ENCODE measurements at regions not wholly inside any gene's neighbourhood (a gene's known extent, or its start where the extent isn't known, plus 50 kb on each side); places are given as distances from the start of the nearest gene placed in this dataset.
"Not testable (repeated sequence)": the region's sequence is repeated elsewhere in the genome, so short reads cannot be mapped to it uniquely, and the experiment has no call there.

DNA sequence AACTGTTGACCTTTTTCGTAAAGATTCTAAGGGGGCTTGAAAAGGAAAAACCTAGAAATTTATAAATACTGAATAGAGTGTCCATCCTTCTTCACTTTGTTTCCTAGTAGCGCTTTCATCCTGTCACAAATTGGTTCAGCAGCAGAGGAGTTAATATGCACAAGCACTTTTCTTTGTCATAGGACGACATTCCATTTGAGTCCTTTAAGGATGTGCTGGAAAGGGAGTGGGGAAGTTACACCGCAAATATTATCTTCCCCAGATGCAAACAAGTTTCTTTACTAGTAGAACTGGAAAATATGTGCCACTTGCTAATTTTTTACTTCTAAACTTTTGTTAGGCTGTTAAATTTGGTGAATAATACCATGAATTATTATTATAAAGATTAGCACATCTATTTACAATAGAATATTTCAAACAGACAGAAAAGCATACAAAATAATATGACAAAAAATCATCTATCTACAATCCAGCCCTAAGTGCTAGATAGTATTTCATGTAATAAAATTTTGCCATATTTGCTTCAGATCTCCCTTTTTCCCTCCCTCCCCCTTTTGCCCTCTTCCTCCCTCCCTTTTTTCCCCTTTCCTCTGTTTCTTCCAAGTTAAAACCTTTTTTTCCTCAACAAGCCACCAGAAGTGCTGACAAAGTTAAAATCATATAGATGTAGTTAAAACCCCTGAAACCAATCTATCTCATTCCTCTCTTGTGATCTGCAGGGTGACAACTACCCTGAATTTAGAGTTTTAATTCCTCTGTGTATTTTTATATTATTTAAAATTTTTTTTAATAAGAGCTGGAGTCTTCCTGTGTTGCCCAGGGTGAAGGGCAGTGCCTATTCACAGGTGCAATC is 50.5 kb upstream of the MAP4K3 start:
- in situ Hi-C loops (cut with MboI; ENCODE audit: low sequenced_read_pairs) = no loop called here

DNA sequence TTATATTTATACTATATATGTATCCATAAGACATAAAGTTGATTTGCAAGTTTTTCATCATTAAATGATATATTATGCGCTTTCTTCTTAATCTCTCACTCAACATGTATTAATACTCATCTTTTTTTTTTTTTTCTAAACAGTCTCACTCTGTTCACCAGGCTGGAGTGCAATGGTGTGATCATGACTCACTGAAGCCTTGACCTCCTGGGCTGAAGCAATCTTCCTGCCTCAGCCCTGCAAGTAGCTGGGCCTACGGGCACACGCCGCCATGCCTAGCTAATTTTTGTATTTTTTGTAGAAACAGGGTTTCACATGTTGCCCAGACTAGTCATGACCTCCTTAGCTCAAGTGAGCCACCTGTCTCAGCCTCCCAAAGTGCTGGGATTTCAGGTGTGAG is 51.4 kb upstream of the MAP4K3 start:
- in situ Hi-C loops (cut with MboI; ENCODE audit: low sequenced_read_pairs) = no loop called here

- in situ Hi-C loops (cut with MboI; ENCODE audit: low sequenced_read_pairs) = no loop called here
Measured at GRCh38 chr2:39490586-39490985, 53.5 kb upstream of the MAP4K3 start.

- in situ Hi-C loops (cut with MboI; ENCODE audit: low sequenced_read_pairs) = no loop called here
Measured at GRCh38 chr2:39491653-39492052, 54.6 kb upstream of the MAP4K3 start.

DNA sequence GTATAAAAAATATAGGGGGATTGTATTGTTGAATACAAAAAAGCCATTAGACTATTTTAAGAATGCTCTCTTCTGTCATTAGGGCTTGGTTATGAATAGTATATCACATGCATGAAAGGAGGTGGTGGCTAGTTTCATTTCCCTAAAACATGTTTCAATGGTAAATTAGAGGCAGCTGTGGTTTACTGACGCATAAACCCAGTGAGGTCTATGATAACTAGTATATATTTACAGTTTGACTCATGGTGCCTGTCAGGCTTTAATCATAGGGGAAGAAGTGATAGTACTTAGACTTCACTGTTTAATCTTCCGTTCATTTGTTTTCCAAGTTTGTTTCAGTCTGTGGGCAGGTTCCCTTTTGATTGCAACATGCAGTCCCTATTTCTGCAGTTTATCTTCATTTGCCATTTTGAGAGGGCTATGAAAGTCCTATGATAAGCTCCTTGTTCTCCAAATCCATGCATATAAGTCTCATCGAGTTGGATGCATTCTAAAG is 55.1 kb upstream of the MAP4K3 start:
- in situ Hi-C loops (cut with MboI; ENCODE audit: low sequenced_read_pairs) = no loop called here

- in situ Hi-C loops (cut with MboI; ENCODE audit: low sequenced_read_pairs) = no loop called here
Measured at GRCh38 chr2:39492716-39493115, 55.6 kb upstream of the MAP4K3 start.

GRCh38 chr2:39494784-39495251 is 57.7 kb upstream of the MAP4K3 start:
- in situ Hi-C loops (cut with MboI; ENCODE audit: low sequenced_read_pairs) = no loop called here

GRCh38 chr2:39497082-39497801 is 60.2 kb upstream of the MAP4K3 start:
- in situ Hi-C loops (cut with MboI; ENCODE audit: low sequenced_read_pairs) = no loop called here

DNA sequence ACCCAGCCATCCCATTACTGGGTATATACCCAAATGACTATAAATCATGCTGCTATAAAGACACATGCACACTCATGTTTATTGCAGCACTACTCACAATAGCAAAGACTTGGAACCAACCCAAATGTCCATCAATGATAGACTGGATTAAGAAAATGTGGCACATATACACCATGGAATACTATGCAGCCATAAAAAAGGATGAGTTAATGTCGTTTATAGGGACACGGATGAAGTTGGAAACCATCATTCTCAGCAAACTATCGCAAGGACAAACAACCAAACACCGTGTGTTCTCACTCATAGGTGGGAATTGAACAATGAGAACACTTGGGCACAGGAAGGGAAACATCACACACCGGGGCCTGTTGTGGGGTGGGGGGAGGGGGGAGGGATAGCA is 61.1 kb upstream of the MAP4K3 start:
- in situ Hi-C loops (cut with MboI; ENCODE audit: low sequenced_read_pairs) = not testable (repeated sequence)

DNA sequence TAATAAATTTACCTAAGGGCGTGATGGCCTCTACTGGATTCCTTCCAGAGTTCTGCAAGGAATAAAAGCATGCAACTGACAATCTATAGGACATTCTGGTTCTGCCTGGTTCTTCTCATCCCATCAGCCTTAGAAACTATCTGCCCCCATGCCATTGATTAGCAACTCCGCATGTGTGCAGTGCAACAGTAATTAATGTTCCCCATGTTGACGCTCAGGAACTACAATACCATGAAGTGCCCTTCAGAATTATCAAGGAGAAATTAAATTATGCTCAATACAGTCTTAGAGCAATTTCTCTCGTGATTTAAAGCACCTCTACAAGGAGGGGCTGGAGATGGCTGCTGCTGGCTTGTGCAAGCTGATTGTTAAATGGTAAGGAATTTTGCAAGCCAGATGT is 61.7 kb upstream of the MAP4K3 start:
- in situ Hi-C loops (cut with MboI; ENCODE audit: low sequenced_read_pairs) = no loop called here

GRCh38 chr2:39499336-39499735 is 62.3 kb upstream of the MAP4K3 start:
- in situ Hi-C loops (cut with MboI; ENCODE audit: low sequenced_read_pairs) = no loop called here

DNA sequence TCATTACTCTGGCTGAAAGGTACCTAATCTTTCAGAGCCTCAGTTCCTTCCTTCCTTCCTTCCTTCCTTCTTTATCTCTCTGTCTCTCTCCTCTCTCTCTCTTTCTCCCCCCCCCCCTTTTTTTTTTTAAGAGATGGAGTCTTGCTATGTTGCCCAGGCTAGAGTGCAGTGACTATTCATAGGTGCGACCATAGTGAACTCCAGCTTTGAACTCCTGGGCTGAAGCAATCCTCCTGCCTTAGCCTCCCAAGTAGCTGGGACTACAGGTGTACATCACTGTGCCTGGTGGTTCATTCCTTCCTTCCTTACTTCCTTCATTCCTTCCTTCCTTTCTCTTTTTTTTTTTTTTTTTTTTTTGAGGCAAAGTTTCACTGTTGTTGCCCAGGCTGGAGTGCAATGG is 64.3 kb upstream of the MAP4K3 start:
- in situ Hi-C loops (cut with MboI; ENCODE audit: low sequenced_read_pairs) = loop anchor here (25.0 kb wide), 1 partner anchor 211 kb away; no protein-coding TSS in a partner anchor

- in situ Hi-C loops (cut with MboI; ENCODE audit: low sequenced_read_pairs) = loop anchor here (25.0 kb wide), 1 partner anchor 209 kb away; no protein-coding TSS in a partner anchor
Measured at GRCh38 chr2:39503277-39503676, 66.2 kb upstream of the MAP4K3 start.

DNA sequence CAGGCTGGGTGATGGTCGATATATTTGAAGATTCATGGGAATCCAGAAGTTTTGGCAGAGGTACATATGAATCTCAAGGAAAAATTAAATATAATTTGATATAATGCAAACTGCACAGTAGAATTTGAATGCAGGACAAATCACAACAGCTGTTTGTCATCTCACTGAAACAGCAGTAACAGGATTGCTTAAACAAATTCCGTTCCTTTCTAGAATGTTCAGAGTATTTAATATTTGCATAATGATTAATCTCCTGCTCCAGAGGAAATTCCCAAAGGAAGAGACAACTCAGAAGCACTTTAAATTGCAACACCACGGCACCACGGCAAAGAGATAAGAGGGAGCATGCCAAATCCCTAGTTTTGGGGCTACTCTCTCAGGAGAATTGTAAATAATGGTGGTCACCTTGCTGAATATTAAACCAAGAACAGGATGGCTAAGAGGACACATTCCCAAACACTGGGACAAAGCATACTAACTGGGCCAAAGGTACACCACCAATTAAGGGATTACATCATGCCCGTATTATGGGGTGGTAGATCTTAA is 67.8 kb upstream of the MAP4K3 start:
- in situ Hi-C loops (cut with MboI; ENCODE audit: low sequenced_read_pairs) = loop anchor here (25.0 kb wide), 1 partner anchor 207 kb away; no protein-coding TSS in a partner anchor

DNA sequence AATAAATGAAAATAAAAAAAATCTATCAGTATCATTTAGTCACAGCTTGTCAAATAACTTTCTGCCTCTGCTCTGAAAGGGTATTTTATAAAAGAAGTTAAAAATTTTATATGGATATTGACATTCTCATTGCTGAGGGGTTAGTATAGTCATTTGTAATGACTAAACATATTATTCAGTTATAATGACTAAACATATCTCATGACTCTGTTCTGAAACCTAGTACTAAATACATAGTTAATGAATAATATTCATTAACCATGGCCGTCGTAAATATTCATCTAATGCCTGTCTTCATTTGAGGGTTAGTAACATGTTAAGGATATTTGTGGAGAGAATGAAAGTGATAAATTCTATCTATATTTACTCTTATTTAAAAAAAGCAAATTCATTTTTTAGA is 69.1 kb upstream of the MAP4K3 start:
- in situ Hi-C loops (cut with MboI; ENCODE audit: low sequenced_read_pairs) = loop anchor here (25.0 kb wide), 1 partner anchor 206 kb away; no protein-coding TSS in a partner anchor

DNA sequence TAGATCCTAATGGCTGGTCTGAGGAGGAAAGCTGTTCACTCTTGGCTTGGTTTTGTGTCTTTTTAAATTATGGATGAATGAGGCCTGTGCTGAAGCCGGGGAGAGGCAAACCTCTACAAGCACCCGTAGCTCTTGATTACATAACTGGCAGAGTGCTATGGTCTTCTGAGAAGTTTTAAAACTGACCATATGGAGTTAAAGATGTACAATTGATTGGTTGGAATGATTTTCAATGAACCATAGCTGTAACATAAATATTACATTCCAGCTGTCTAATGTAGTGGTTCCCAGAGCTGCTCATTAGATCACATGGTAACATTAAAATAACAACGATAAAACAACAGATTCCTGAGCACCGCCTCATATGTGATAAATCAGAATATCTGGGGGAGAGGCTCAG is 71.1 kb upstream of the MAP4K3 start:
- in situ Hi-C loops (cut with MboI; ENCODE audit: low sequenced_read_pairs) = loop anchor here (25.0 kb wide), 1 partner anchor 204 kb away; no protein-coding TSS in a partner anchor

- in situ Hi-C loops (cut with MboI; ENCODE audit: low sequenced_read_pairs) = loop anchor here (25.0 kb wide), 1 partner anchor 202 kb away; no protein-coding TSS in a partner anchor
Measured at GRCh38 chr2:39510140-39510539, 73.1 kb upstream of the MAP4K3 start.

GRCh38 chr2:39511219-39511604 is 74.1 kb upstream of the MAP4K3 start:
- in situ Hi-C loops (cut with MboI; ENCODE audit: low sequenced_read_pairs) = loop anchor here (25.0 kb wide), 1 partner anchor 201 kb away; no protein-coding TSS in a partner anchor

DNA sequence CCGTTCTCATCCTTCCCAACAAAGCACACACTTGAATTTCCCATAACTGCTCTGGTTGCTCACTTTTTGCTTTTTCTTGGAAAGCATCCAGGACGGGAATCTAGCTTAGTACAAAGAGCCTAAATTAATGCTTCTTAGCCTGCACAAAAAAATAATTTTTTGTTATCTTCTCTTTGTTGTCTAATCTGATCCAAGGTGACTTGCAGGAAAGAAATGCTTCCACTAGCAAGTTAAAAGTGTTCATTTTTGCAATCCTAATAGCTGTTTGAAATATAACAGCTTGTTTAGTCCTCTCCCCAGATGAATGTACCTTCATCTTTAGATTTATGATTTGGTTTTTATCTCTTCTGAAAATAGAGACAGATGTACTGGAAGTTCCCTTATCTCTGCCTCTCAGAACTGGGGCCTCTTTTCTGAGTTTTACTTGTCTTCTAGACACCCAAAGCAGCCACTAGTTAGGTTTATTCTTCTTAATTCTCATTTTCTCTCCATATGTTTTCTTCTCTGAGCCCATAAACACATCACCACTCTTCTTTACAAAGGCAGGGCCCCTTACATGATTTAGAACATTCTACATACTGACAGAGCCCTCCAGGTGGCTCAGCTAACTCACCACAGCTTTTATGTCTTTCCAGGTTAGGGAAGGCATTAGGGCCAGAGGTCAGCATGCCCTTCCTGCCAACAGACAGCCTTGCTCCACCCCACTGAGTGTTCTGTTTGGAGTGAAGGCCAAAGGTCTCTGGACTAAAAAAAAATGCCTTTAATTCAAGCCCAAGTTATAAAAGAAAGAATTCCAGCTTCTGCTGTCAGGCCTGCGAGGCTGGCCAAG is 74.7 kb upstream of the MAP4K3 start:
- in situ Hi-C loops (cut with MboI; ENCODE audit: low sequenced_read_pairs) = loop anchor here (25.0 kb wide), 1 partner anchor 200 kb away; no protein-coding TSS in a partner anchor

GRCh38 chr2:39512434-39512935 is 75.4 kb upstream of the MAP4K3 start:
- in situ Hi-C loops (cut with MboI; ENCODE audit: low sequenced_read_pairs) = loop anchor here (25.0 kb wide), 1 partner anchor 200 kb away; no protein-coding TSS in a partner anchor

Data from HL-60/S4 treated with retinoic acid at 250 ng/mL for 4 days and 3 days (cell line).